K562 (cell line): ENCODE measurements at regions not wholly inside any gene's neighbourhood (a gene's known extent, or its start where the extent isn't known, plus 50 kb on each side); places are given as distances from the start of the nearest gene placed in this dataset.
"Not testable (repeated sequence)": the region's sequence is repeated elsewhere in the genome, so short reads cannot be mapped to it uniquely, and the experiment has no call there.

Source experiments
- ATAC-seq: fragments of 200-7000 bp; cut with Tn5 transposase; 3 replicates; pipeline ENCODE4 v1.9.1; 2020; ENCODE audit warnings: moderate library complexity
- BruUV-seq: library from RNA; stranded (reverse); fragments of 400-500 nt; replicated peaks from 2 replicates; lab custom pipeline; 2021; lab: Mats Ljungman, UMichigan
- CTCF ChIA-PET: fragments of 300-600 bp; formaldehyde crosslinking; extraction: SDS; loops from one replicate; lab custom pipeline; 2021; ENCODE audit warnings: low intra/inter-chr PET ratio; lab: Yijun Ruan, JAX
- POLR2A ChIA-PET: fragments of 300-600, 350-650 bp; sonication (Branson Sonifier 250); formaldehyde crosslinking; extraction: SDS; loops from one replicate; lab custom pipeline; 2021; ENCODE audit warnings: antibody characterized with exemption, inconsistent platforms; lab: Yijun Ruan, JAX
- DNase-seq, 4 experiments: peaks; one replicate each; pipeline versions ENCODE4 v3.0.0 to v3.0.0-alpha.2; 2011 to 2018; ENCODE audit warnings: low spot score in 3 of 4, mixed read lengths in 3 of 4; ENCODE audit errors: extremely low read depth in 1 of 4
- FAIRE-seq: peaks from 2 replicates; lab custom pipeline; 2011; peaks lifted over from hg19 to GRCh38; lab: Jason Lieb, UNC
- H2AFZ ChIP-seq: 2 replicates; pipeline ENCODE4 v1.6.0; 2011; ENCODE audit warnings: low read depth, low read length, control low read depth, inconsistent platforms
- H3K27ac ChIP-seq: fragments of 200-600 bp; 3 replicates; pipeline ENCODE4 v1.8.0; 2011; ENCODE audit warnings: low read depth, mild to moderate bottlenecking, control low read depth, inconsistent platforms, low read length, moderate library complexity, mixed read lengths; ENCODE audit errors: extremely low read depth
- H3K27me3 ChIP-seq, 2 experiments: fragments of 300-600 bp in 1 of 2; 2 replicates in 1 of 2; 3 replicates in 1 of 2; pipeline versions ENCODE4 v1.6.0 to v1.8.0; 2011; ENCODE audit warnings: inconsistent platforms in 2 of 2, low read length in 2 of 2, mild to moderate bottlenecking in 1 of 2, mixed read lengths in 1 of 2, moderate library complexity in 1 of 2; ENCODE audit not compliant: control insufficient read depth in 2 of 2, insufficient read depth in 2 of 2
- H3K36me3 ChIP-seq: fragments of 300-600 bp; 3 replicates; pipeline ENCODE4 v1.8.0; 2011; ENCODE audit warnings: mild to moderate bottlenecking, low read length, inconsistent platforms; ENCODE audit not compliant: control insufficient read depth, insufficient read depth
- H3K4me1 ChIP-seq, 2 experiments: fragments of 200-600 bp in 1 of 2; replicated peaks in 1 of 2; 2 replicates in 1 of 2; 3 replicates in 1 of 2; pipeline versions ENCODE4 v1.5.1 to v1.8.0; 2011; ENCODE audit warnings: inconsistent platforms in 2 of 2, low read length in 2 of 2, mild to moderate bottlenecking in 1 of 2, mixed read lengths in 1 of 2, moderate library complexity in 1 of 2; ENCODE audit not compliant: control insufficient read depth in 2 of 2, insufficient read depth in 2 of 2
- H3K4me2 ChIP-seq: 2 replicates; pipeline ENCODE4 v1.6.1; 2011; ENCODE audit warnings: low read length, control low read depth, inconsistent platforms, mixed read lengths; ENCODE audit not compliant: insufficient read depth
- H3K4me3 ChIP-seq: fragments of 200-600 bp; sonication (generic), shearing (Covaris generic); 2 replicates; pipeline ENCODE4 v1.5.1; 2016; ENCODE audit warnings: control low read depth, inconsistent platforms
- H3K79me2 ChIP-seq: fragments of 200-600 bp; 3 replicates; pipeline ENCODE4 v1.8.0; 2011; ENCODE audit warnings: low read length, inconsistent platforms; ENCODE audit not compliant: control insufficient read depth, insufficient read depth
- H3K9ac ChIP-seq, 2 experiments: 2 replicates each; pipeline versions ENCODE4 v1.6.0 to v1.6.1; 2011; ENCODE audit warnings: low read depth in 2 of 2, low read length in 2 of 2, control low read depth in 1 of 2, inconsistent platforms in 1 of 2, mild to moderate bottlenecking in 1 of 2, mixed read lengths in 1 of 2; ENCODE audit not compliant: insufficient read depth in 1 of 2
- H3K9me1 ChIP-seq: one replicate; pipeline ENCODE4 v1.6.0; 2011; ENCODE audit warnings: inconsistent platforms, mild to moderate bottlenecking, low read length, moderate library complexity; ENCODE audit not compliant: control insufficient read depth, insufficient read depth
- H3K9me3 ChIP-seq: replicated peaks from 2 replicates; pipeline ENCODE4 v1.5.1; 2011; ENCODE audit warnings: low read depth, low read length, inconsistent platforms; ENCODE audit not compliant: control insufficient read depth, insufficient read depth
- H4K20me1 ChIP-seq: replicated peaks from 2 replicates; pipeline ENCODE4 v1.6.1; 2011; ENCODE audit warnings: low read length, inconsistent platforms, mixed read lengths; ENCODE audit not compliant: control insufficient read depth, insufficient read depth
- MYNN ChIP-seq, 2 experiments: sonication (generic); formaldehyde crosslinking in 1 of 2; IDR thresholded peaks; 2 replicates each; pipeline versions ENCODE4 v1.5.0 to v1.6.1; 2016 to 2020; ENCODE audit warnings: antibody characterized with exemption in 1 of 2, missing genetic modification reagents in 1 of 2
- ZNF184 ChIP-seq: sonication (generic); formaldehyde crosslinking; IDR thresholded peaks from 2 replicates; pipeline ENCODE4 v1.5.0; 2020; ENCODE audit warnings: missing genetic modification reagents
- WGBS: fragments of 100-300 bp; shearing (Covaris generic); methylation state at CpG from one replicate; pipeline ENCODE4 v1.1.6; 2016; ENCODE audit warnings: low coverage, mixed read lengths; ENCODE audit not compliant: insufficient coverage; ENCODE audit errors: missing lambda C conversion rate; 5-methylcytosine and 5-hydroxymethylcytosine counted together
- in situ Hi-C: fragments of 300-500 bp; cut with MboI; formaldehyde crosslinking; loops from 4 replicates; pipeline ENCODE4 v1.15.0; 2018; ENCODE audit warnings: inconsistent platforms, mixed read lengths
- intact Hi-C: fragments of 100-400 bp; cut with micrococcal nuclease; formaldehyde crosslinking; loops from 2 replicates; pipeline ENCODE4 v1.14.2; 2022
- TF ChIP-seq, protein P1 (sequence below): sonication (generic); formaldehyde crosslinking; IDR thresholded peaks from 2 replicates; pipeline ENCODE4 v1.5.0; 2020; ENCODE audit warnings: missing genetic modification reagents
- TF ChIP-seq, protein P2 (sequence below), 2 experiments: IDR thresholded peaks in 1 of 2; conservative IDR thresholded peaks in 1 of 2; 2 replicates each; pipeline ENCODE4 v1.6.1; 2016; ENCODE audit warnings: low read depth in 2 of 2, mild to moderate bottlenecking in 1 of 2, missing compliant biosample characterization in 1 of 2, missing genetic modification characterization in 1 of 2, moderate library complexity in 1 of 2
- TF ChIP-seq, protein P3 (sequence below), 2 experiments: fragments of 450-650 bp in 1 of 2; sonication (generic) in 1 of 2; formaldehyde crosslinking in 1 of 2; IDR thresholded peaks; 2 replicates each; pipeline versions ENCODE4 v1.7.1 to v1.9.0; 2016 to 2022; ENCODE audit warnings: inconsistent platforms in 1 of 2, mild to moderate bottlenecking in 1 of 2, missing genetic modification reagents in 1 of 2

DNA sequence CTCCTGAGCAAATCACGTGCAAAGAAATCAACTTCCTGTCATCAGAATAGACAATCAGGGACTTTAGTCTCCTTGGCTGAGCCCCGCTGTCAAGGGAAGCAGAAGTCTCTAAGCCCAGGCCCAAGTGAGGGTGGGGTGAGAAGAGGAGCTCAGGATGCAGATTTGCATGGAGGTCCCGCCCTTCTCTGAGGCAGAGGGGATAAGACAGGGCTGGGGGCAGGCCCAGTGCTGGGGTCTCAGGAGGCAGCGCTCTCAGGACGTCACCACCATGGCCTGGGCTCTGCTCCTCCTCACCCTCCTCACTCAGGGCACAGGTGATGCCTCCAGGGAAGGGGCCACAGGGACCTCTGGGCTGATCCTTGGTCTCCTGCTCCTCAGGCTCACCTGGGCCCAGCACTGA is 65.1 kb upstream of the IGLL5 start:
- H2AFZ ChIP-seq; H3K4me3 ChIP-seq; FAIRE-seq; in situ Hi-C loops; H3K9me3 ChIP-seq; H3K27ac ChIP-seq; H3K9ac ChIP-seq; BruUV-seq; intact Hi-C loops; H3K36me3 ChIP-seq; H3K9me1 ChIP-seq; H3K4me1 ChIP-seq; H3K79me2 ChIP-seq; ATAC-seq; H3K4me2 ChIP-seq; TF ChIP-seq MYNN (IDR thresholded peaks at IDR 0.05): not testable (repeated sequence)
- H4K20me1 ChIP-seq = peaks cover 40% of the 10 kb centered on the region
- ChIA-PET CTCF (interaction anchor here (0.7 kb wide), 1 partner anchor 115 kb away, joined by 3 read pairs; no protein-coding TSS in a partner anchor), POLR2A (interaction anchor here (0.7 to 3.6 kb wide), 13 partner anchors 8 to 166 kb away, joined by 3 to 41 read pairs (median 3); no protein-coding TSS in a partner anchor)
- DNase-seq = peak in 1 of 4 experiments; percentile 44
- 1% methylated on average over 5 of the region's 5 CpGs for WGBS
- peaks cover 11 to 35% of the 10 kb centered on the region in 2 experiments for H3K27me3 ChIP-seq
- TF ChIP-seq, protein P1, sequence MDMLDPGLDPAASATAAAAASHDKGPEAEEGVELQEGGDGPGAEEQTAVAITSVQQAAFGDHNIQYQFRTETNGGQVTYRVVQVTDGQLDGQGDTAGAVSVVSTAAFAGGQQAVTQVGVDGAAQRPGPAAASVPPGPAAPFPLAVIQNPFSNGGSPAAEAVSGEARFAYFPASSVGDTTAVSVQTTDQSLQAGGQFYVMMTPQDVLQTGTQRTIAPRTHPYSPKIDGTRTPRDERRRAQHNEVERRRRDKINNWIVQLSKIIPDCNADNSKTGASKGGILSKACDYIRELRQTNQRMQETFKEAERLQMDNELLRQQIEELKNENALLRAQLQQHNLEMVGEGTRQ = 0 out of 2 replicates have a peak, but pooled peaks have one; percentile 2
- TF ChIP-seq ZNF184 (CRISPR knock-in tag) = 0 out of 2 replicates have a peak, but pooled peaks have one; percentile 38
- TF ChIP-seq, protein P2, sequence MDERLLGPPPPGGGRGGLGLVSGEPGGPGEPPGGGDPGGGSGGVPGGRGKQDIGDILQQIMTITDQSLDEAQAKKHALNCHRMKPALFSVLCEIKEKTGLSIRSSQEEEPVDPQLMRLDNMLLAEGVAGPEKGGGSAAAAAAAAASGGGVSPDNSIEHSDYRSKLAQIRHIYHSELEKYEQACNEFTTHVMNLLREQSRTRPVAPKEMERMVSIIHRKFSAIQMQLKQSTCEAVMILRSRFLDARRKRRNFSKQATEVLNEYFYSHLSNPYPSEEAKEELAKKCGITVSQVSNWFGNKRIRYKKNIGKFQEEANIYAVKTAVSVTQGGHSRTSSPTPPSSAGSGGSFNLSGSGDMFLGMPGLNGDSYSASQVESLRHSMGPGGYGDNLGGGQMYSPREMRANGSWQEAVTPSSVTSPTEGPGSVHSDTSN (CRISPR knock-in tag; IDR thresholded peaks at IDR 0.05; ENCODE audit: low read depth) = peak; percentile 4; the same call in 1 of the 2 replicates
- TF ChIP-seq, protein P2 (tag; conservative IDR thresholded peaks at IDR 0.05; ENCODE audit: low read depth) = not testable (repeated sequence)
- TF ChIP-seq MYNN (CRISPR knock-in tag; IDR thresholded peaks at IDR 0.05) = peak; percentile 14
- TF ChIP-seq, protein P3, sequence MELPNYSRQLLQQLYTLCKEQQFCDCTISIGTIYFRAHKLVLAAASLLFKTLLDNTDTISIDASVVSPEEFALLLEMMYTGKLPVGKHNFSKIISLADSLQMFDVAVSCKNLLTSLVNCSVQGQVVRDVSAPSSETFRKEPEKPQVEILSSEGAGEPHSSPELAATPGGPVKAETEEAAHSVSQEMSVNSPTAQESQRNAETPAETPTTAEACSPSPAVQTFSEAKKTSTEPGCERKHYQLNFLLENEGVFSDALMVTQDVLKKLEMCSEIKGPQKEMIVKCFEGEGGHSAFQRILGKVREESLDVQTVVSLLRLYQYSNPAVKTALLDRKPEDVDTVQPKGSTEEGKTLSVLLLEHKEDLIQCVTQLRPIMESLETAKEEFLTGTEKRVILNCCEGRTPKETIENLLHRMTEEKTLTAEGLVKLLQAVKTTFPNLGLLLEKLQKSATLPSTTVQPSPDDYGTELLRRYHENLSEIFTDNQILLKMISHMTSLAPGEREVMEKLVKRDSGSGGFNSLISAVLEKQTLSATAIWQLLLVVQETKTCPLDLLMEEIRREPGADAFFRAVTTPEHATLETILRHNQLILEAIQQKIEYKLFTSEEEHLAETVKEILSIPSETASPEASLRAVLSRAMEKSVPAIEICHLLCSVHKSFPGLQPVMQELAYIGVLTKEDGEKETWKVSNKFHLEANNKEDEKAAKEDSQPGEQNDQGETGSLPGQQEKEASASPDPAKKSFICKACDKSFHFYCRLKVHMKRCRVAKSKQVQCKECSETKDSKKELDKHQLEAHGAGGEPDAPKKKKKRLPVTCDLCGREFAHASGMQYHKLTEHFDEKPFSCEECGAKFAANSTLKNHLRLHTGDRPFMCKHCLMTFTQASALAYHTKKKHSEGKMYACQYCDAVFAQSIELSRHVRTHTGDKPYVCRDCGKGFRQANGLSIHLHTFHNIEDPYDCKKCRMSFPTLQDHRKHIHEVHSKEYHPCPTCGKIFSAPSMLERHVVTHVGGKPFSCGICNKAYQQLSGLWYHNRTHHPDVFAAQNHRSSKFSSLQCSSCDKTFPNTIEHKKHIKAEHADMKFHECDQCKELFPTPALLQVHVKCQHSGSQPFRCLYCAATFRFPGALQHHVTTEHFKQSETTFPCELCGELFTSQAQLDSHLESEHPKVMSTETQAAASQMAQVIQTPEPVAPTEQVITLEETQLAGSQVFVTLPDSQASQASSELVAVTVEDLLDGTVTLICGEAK (IDR thresholded peaks at IDR 0.05) = not testable (repeated sequence)
- TF ChIP-seq, protein P3 (CRISPR knock-in tag; IDR thresholded peaks at IDR 0.05) = peak; percentile 49; the same call in 1 of the 2 replicates
